H9 (cell line): ENCODE measurements at regions not wholly inside any gene's neighbourhood (a gene's known extent, or its start where the extent isn't known, plus 50 kb on each side); places are given as distances from the start of the nearest gene placed in this dataset.

Experiments used
- DNase-seq: peaks from one replicate; pipeline ENCODE4 v3.0.0-alpha.2; 2017
- H2AFZ ChIP-seq: one replicate; pipeline ENCODE4 v1.6.1; 2013; ENCODE audit warnings: mild to moderate bottlenecking, low read length, control low read depth, moderate library complexity
- H2AK5ac ChIP-seq: 2 replicates; pipeline ENCODE4 v1.6.1; 2013; ENCODE audit warnings: low read length, control low read depth, mixed read lengths; ENCODE audit not compliant: insufficient read length
- H2BK120ac ChIP-seq: one replicate; pipeline ENCODE4 v1.6.1; 2013; ENCODE audit warnings: low read depth, mild to moderate bottlenecking, low read length, control low read depth, inconsistent platforms; ENCODE audit not compliant: poor library complexity, severe bottlenecking
- H2BK12ac ChIP-seq: 2 replicates; pipeline ENCODE4 v1.6.1; 2013; ENCODE audit warnings: low read length, control low read depth, mixed read lengths, low read depth; ENCODE audit not compliant: insufficient read length
- H2BK15ac ChIP-seq: 2 replicates; pipeline ENCODE4 v1.6.1; 2013; ENCODE audit warnings: low read depth, low read length, control low read depth
- H2BK20ac ChIP-seq: one replicate; pipeline ENCODE4 v1.6.1; 2013; ENCODE audit warnings: low read depth, mild to moderate bottlenecking, low read length, control low read depth, inconsistent platforms; ENCODE audit not compliant: poor library complexity, severe bottlenecking
- H2BK5ac ChIP-seq: 2 replicates; pipeline ENCODE4 v1.6.1; 2013; ENCODE audit warnings: low read length, control low read depth, mixed read lengths; ENCODE audit not compliant: insufficient read length
- H3K14ac ChIP-seq: 2 replicates; pipeline ENCODE4 v1.6.1; 2013; ENCODE audit warnings: low read length, control low read depth; ENCODE audit not compliant: insufficient read depth
- H3K18ac ChIP-seq: 2 replicates; pipeline ENCODE4 v1.6.1; 2013; ENCODE audit warnings: low read depth, mild to moderate bottlenecking, mixed read lengths, low read length, control low read depth; ENCODE audit not compliant: insufficient read length
- H3K23ac ChIP-seq: 2 replicates; pipeline ENCODE4 v1.6.1; 2013; ENCODE audit warnings: low read length, control low read depth, mixed read lengths, low read depth; ENCODE audit not compliant: insufficient read length
- H3K23me2 ChIP-seq: 2 replicates; pipeline ENCODE4 v1.6.1; 2013; ENCODE audit warnings: low read depth, mild to moderate bottlenecking, mixed read lengths, low read length, control low read depth; ENCODE audit not compliant: insufficient read length, poor library complexity, severe bottlenecking
- H3K27ac ChIP-seq: 2 replicates; pipeline ENCODE4 v1.5.1; 2013; ENCODE audit warnings: low read length, control low read depth, mixed read lengths, low read depth; ENCODE audit not compliant: insufficient read length
- H3K27me3 ChIP-seq: 2 replicates; pipeline ENCODE4 v1.6.1; 2013; ENCODE audit warnings: low read length, control low read depth, inconsistent platforms; ENCODE audit not compliant: insufficient read depth
- H3K4ac ChIP-seq: 2 replicates; pipeline ENCODE4 v1.6.1; 2013; ENCODE audit warnings: low read depth, mild to moderate bottlenecking, control low read depth, inconsistent platforms, low read length, moderate library complexity
- H3K4me1 ChIP-seq: 2 replicates; pipeline ENCODE4 v1.6.1; 2013; ENCODE audit warnings: low read length, control low read depth, inconsistent platforms; ENCODE audit not compliant: insufficient read depth
- H3K4me2 ChIP-seq: 2 replicates; pipeline ENCODE4 v1.6.1; 2013; ENCODE audit warnings: low read length, control low read depth, mixed read lengths; ENCODE audit not compliant: insufficient read length, insufficient read depth
- H3K56ac ChIP-seq: 2 replicates; pipeline ENCODE4 v1.6.1; 2013; ENCODE audit warnings: low read depth, mild to moderate bottlenecking, mixed read lengths, low read length, control low read depth; ENCODE audit not compliant: insufficient read length
- H3K79me1 ChIP-seq: 2 replicates; pipeline ENCODE4 v1.6.1; 2013; ENCODE audit warnings: low read depth, mild to moderate bottlenecking, moderate library complexity, low read length, control low read depth, inconsistent platforms; ENCODE audit not compliant: insufficient read depth, poor library complexity, severe bottlenecking
- H3K79me2 ChIP-seq: 2 replicates; pipeline ENCODE4 v1.6.1; 2013; ENCODE audit warnings: low read length, control low read depth, inconsistent platforms; ENCODE audit not compliant: insufficient read depth
- H3K9ac ChIP-seq: 2 replicates; pipeline ENCODE4 v1.6.1; 2013; ENCODE audit warnings: low read length, control low read depth, mixed read lengths; ENCODE audit not compliant: insufficient read length; ENCODE audit errors: extremely low read depth
- H3K9me3 ChIP-seq: one replicate; pipeline ENCODE4 v1.6.1; 2013; ENCODE audit warnings: low read depth, low read length, inconsistent platforms; ENCODE audit not compliant: control insufficient read depth
- H3T11ph ChIP-seq: one replicate; pipeline ENCODE4 v1.6.1; 2013; ENCODE audit warnings: mild to moderate bottlenecking, low read length, control low read depth, inconsistent platforms
- H4K20me1 ChIP-seq: one replicate; pipeline ENCODE4 v1.6.1; 2013; ENCODE audit not compliant: control insufficient read depth, insufficient read length, insufficient read depth
- H4K5ac ChIP-seq: 2 replicates; pipeline ENCODE4 v1.6.1; 2013; ENCODE audit warnings: low read depth, mild to moderate bottlenecking, mixed read lengths, low read length, control low read depth; ENCODE audit not compliant: insufficient read length
- H4K8ac ChIP-seq: replicated peaks from 2 replicates; pipeline ENCODE4 v1.6.1; 2013; ENCODE audit warnings: low read length, control low read depth, mixed read lengths, low read depth; ENCODE audit not compliant: insufficient read length
- H4K91ac ChIP-seq: 2 replicates; pipeline ENCODE4 v1.6.1; 2013; ENCODE audit warnings: low read depth, mild to moderate bottlenecking, moderate library complexity, mixed read lengths, low read length, control low read depth; ENCODE audit not compliant: insufficient read length
- H3K27ac Mint-ChIP-seq, 3 experiments: 2 replicates in 2 of 3; 3 replicates in 1 of 3; pipeline ENCODE4 v1.8.0; 2020 to 2021; ENCODE audit warnings: mixed read lengths in 3 of 3, mild to moderate bottlenecking in 1 of 3, moderate library complexity in 1 of 3
- H3K27me3 Mint-ChIP-seq: 2 replicates; pipeline ENCODE4 v1.8.0; 2021; ENCODE audit warnings: low read depth, mild to moderate bottlenecking, moderate library complexity, mixed read lengths
- H3K36me3 Mint-ChIP-seq, 3 experiments: 2 replicates in 2 of 3; 3 replicates in 1 of 3; pipeline ENCODE4 v1.8.0; 2020 to 2021; ENCODE audit warnings: low read depth in 3 of 3, mixed read lengths in 3 of 3; ENCODE audit not compliant: insufficient read depth in 1 of 3
- H3K4me1 Mint-ChIP-seq, 2 experiments: 2 replicates each; pipeline ENCODE4 v1.8.0; 2020; ENCODE audit warnings: mixed read lengths in 2 of 2
- H3K4me3 Mint-ChIP-seq, 2 experiments: 2 replicates in 1 of 2; 3 replicates in 1 of 2; pipeline ENCODE4 v1.8.0; 2020 to 2021; ENCODE audit warnings: mild to moderate bottlenecking in 2 of 2, mixed read lengths in 2 of 2, moderate library complexity in 1 of 2
- H3K9me3 Mint-ChIP-seq, 2 experiments: 2 replicates in 1 of 2; 3 replicates in 1 of 2; pipeline ENCODE4 v1.8.0; 2020; ENCODE audit warnings: mild to moderate bottlenecking in 2 of 2, mixed read lengths in 2 of 2, moderate library complexity in 1 of 2
- TF ChIP-seq, protein P1 (sequence below): fragments of 200-600 bp; sonication (generic); conservative IDR thresholded peaks from 3 replicates; pipeline ENCODE4 v1.8.0; 2021; ENCODE audit warnings: antibody characterized with exemption, mild to moderate bottlenecking

- no peak overlapping the region for H3K23ac ChIP-seq
- TF ChIP-seq, protein P1, sequence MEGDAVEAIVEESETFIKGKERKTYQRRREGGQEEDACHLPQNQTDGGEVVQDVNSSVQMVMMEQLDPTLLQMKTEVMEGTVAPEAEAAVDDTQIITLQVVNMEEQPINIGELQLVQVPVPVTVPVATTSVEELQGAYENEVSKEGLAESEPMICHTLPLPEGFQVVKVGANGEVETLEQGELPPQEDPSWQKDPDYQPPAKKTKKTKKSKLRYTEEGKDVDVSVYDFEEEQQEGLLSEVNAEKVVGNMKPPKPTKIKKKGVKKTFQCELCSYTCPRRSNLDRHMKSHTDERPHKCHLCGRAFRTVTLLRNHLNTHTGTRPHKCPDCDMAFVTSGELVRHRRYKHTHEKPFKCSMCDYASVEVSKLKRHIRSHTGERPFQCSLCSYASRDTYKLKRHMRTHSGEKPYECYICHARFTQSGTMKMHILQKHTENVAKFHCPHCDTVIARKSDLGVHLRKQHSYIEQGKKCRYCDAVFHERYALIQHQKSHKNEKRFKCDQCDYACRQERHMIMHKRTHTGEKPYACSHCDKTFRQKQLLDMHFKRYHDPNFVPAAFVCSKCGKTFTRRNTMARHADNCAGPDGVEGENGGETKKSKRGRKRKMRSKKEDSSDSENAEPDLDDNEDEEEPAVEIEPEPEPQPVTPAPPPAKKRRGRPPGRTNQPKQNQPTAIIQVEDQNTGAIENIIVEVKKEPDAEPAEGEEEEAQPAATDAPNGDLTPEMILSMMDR, result no peak
- no peak overlapping the region for H2BK12ac ChIP-seq
- no peak overlapping the region for H2AFZ ChIP-seq
- H3K4ac ChIP-seq, result no peak overlapping the region
- no peak overlapping the region for H3K9ac ChIP-seq
- no peaks in the 10 kb centered on the region for H3K9me3 ChIP-seq
- no peak overlapping the region for H3K27ac ChIP-seq
- Mint-ChIP-seq H3K27me3 (peaks cover 4% of the 10 kb centered on the region), H3K4me3 (no peak overlapping the region), H3K9me3 (no peaks in the 10 kb centered on the region), H3K27ac (no peak overlapping the region), H3K4me1 (no peaks in the 10 kb centered on the region), H3K36me3 (no peaks in the 10 kb centered on the region)
- H4K5ac ChIP-seq, result no peak overlapping the region
- DNase-seq, result no peak
- no peak overlapping the region for H2BK120ac ChIP-seq
- no peak overlapping the region for H3K18ac ChIP-seq
- H4K20me1 ChIP-seq, result no peaks in the 10 kb centered on the region
- no peak overlapping the region for H3T11ph ChIP-seq
- H4K91ac ChIP-seq, result no peak overlapping the region
- no peak overlapping the region for H2AK5ac ChIP-seq
- H3K27me3 ChIP-seq, result 0 out of 2 replicates have a peak, but pooled peaks cover 2% of the 10 kb centered on the region
- H2BK15ac ChIP-seq, result no peak overlapping the region
- no peak overlapping the region for H3K14ac ChIP-seq
- H3K79me1 ChIP-seq, result no peaks in the 10 kb centered on the region
- H3K4me2 ChIP-seq, result no peak overlapping the region
- H2BK5ac ChIP-seq, result no peak overlapping the region
- no peak overlapping the region for H3K56ac ChIP-seq
- no peaks in the 10 kb centered on the region for H3K4me1 ChIP-seq
- no peaks in the 10 kb centered on the region for H3K79me2 ChIP-seq
- no peak overlapping the region for H4K8ac ChIP-seq
- no peaks in the 10 kb centered on the region for H3K23me2 ChIP-seq
- no peak overlapping the region for H2BK20ac ChIP-seq
Observed at GRCh38 chr1:65724151-65724550, 68.5 kb upstream of the PDE4B start.
